MM.1S (cell line): ENCODE measurements at regions not wholly inside any gene's neighbourhood (a gene's known extent, or its start where the extent isn't known, plus 50 kb on each side); places are given as distances from the start of the nearest gene placed in this dataset.

Experiments used
- DNase-seq: peaks from one replicate; pipeline ENCODE4 v3.0.0-alpha.2; 2015
- H2AFZ ChIP-seq: fragments of 300-600 bp; sonication (generic); 2 replicates; pipeline ENCODE4 v1.6.0; 2016; ENCODE audit warnings: antibody characterized with exemption, low read length
- H3F3A ChIP-seq: fragments of 300-600 bp; sonication (generic); 2 replicates; pipeline ENCODE4 v1.6.1; 2016; ENCODE audit warnings: mild to moderate bottlenecking, antibody characterized with exemption, low read length, moderate library complexity, mixed read lengths; ENCODE audit not compliant: insufficient read depth
- H3K27ac ChIP-seq: fragments of 300-600 bp; sonication (generic); 2 replicates; pipeline ENCODE4 v1.5.1; 2016; ENCODE audit warnings: mild to moderate bottlenecking, low read length
- H3K27me3 ChIP-seq: fragments of 300-600 bp; sonication (generic); replicated peaks from 2 replicates; pipeline ENCODE4 v1.6.0; 2016; ENCODE audit warnings: low read length; ENCODE audit not compliant: insufficient read depth
- H3K36me3 ChIP-seq: fragments of 300-600 bp; sonication (generic); replicated peaks from 2 replicates; pipeline ENCODE4 v1.6.1; 2016; ENCODE audit warnings: mild to moderate bottlenecking, low read length, mixed read lengths; ENCODE audit not compliant: insufficient read depth
- H3K4me1 ChIP-seq: fragments of 300-600 bp; sonication (generic); 2 replicates; pipeline ENCODE4 v1.6.1; 2016; ENCODE audit warnings: low read length, mixed read lengths
- H3K4me2 ChIP-seq: fragments of 300-600 bp; sonication (generic); 2 replicates; pipeline ENCODE4 v1.6.0; 2016; ENCODE audit warnings: low read depth, low read length
- H3K4me3 ChIP-seq: fragments of 300-600 bp; sonication (generic); 2 replicates; pipeline ENCODE4 v1.5.1; 2016; ENCODE audit warnings: low read length, mixed read lengths
- H3K79me2 ChIP-seq: fragments of 300-600 bp; sonication (generic); 2 replicates; pipeline ENCODE4 v1.6.1; 2016; ENCODE audit warnings: mixed run types, low read length, mixed read lengths
- H3K9ac ChIP-seq: fragments of 300-600 bp; sonication (generic); 2 replicates; pipeline ENCODE4 v1.6.1; 2016; ENCODE audit warnings: low read length, mixed read lengths
- H3K9me2 ChIP-seq: fragments of 300-600 bp; sonication (generic); replicated peaks from 2 replicates; pipeline ENCODE4 v1.6.1; 2016; ENCODE audit warnings: mild to moderate bottlenecking, low read length, mixed read lengths; ENCODE audit not compliant: insufficient read depth
- H3K9me3 ChIP-seq: fragments of 300-600 bp; sonication (generic); replicated peaks from 2 replicates; pipeline ENCODE4 v1.6.1; 2016; ENCODE audit warnings: mild to moderate bottlenecking, low read length, mixed read lengths; ENCODE audit not compliant: insufficient read depth
- H4K20me1 ChIP-seq: fragments of 300-600 bp; sonication (generic); 2 replicates; pipeline ENCODE4 v1.6.1; 2016; ENCODE audit warnings: mild to moderate bottlenecking, low read length, moderate library complexity, mixed read lengths; ENCODE audit not compliant: insufficient read depth
- EZH2 ChIP-seq: fragments of 300-600 bp; sonication (generic); optimal IDR thresholded peaks from 2 replicates; pipeline ENCODE3; 2017; ENCODE audit warnings: low read depth, mild to moderate bottlenecking, antibody characterized with exemption, low read length, mixed read lengths
- EZH2phosphoT487 ChIP-seq: fragments of 300-600 bp; sonication (generic); IDR thresholded peaks from 2 replicates; pipeline ENCODE4 v1.6.1; 2018; ENCODE audit warnings: antibody characterized with exemption, low read length
- TF ChIP-seq, protein P1 (sequence below): fragments of 300-600 bp; sonication (generic); IDR thresholded peaks from 2 replicates; pipeline ENCODE4 v1.5.1; 2016; ENCODE audit warnings: antibody characterized with exemption, low read length, mixed read lengths

DNA sequence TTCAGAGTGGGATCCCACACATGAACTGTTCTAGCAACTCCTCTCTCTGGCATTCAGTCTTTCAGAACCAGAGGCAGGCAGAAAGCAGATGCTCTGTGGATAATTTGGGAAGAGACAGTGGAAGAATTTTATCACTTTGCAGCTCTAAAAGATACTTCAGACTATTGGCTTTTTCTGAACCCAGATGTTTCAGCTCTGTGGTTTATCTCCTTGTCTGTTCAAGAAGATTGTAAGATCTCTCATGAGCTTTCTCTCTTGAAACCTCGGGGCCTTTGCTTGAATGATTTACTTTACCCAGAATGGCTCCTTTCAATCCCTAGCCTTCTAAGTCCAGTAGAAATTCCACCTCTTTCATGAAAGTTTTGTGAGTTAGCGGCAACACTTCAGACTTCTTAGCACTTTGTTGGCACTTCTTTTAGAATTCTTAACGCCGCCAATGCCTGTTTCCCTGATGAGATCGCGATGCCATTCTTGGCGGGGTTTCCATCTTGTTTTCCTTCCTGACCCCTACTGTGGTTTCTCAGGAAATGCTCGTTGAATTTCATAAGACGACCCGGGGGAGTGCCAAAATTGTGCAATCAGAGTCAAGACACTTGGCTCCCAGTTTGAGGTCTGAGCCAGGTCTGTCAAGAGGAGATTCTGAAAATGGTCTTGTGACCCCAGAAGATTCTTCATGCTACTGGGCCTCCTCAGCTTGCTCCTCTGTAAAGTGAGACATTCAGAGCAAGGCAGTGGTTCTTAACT lies 107.0 kb upstream of the PRICKLE1 start:
- Histone ChIP-seq H3K9me2 (no peaks in the 10 kb centered on the region), H3K9ac (no peak overlapping the region), H3K27me3 (no peaks in the 10 kb centered on the region), H3K4me2 (no peak overlapping the region), H4K20me1 (no peaks in the 10 kb centered on the region), H2AFZ (no peak overlapping the region), H3F3A (no peaks in the 10 kb centered on the region), H3K36me3 (no peaks in the 10 kb centered on the region), H3K4me1 (no peaks in the 10 kb centered on the region), H3K79me2 (no peaks in the 10 kb centered on the region), H3K9me3 (no peaks in the 10 kb centered on the region), H3K27ac (no peak overlapping the region), H3K4me3 (no peak overlapping the region)
- no peak for DNase-seq
- TF ChIP-seq EZH2phosphoT487: no peak
- TF ChIP-seq, protein P1, sequence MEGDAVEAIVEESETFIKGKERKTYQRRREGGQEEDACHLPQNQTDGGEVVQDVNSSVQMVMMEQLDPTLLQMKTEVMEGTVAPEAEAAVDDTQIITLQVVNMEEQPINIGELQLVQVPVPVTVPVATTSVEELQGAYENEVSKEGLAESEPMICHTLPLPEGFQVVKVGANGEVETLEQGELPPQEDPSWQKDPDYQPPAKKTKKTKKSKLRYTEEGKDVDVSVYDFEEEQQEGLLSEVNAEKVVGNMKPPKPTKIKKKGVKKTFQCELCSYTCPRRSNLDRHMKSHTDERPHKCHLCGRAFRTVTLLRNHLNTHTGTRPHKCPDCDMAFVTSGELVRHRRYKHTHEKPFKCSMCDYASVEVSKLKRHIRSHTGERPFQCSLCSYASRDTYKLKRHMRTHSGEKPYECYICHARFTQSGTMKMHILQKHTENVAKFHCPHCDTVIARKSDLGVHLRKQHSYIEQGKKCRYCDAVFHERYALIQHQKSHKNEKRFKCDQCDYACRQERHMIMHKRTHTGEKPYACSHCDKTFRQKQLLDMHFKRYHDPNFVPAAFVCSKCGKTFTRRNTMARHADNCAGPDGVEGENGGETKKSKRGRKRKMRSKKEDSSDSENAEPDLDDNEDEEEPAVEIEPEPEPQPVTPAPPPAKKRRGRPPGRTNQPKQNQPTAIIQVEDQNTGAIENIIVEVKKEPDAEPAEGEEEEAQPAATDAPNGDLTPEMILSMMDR: no peak
- TF ChIP-seq EZH2: no peak

DNA sequence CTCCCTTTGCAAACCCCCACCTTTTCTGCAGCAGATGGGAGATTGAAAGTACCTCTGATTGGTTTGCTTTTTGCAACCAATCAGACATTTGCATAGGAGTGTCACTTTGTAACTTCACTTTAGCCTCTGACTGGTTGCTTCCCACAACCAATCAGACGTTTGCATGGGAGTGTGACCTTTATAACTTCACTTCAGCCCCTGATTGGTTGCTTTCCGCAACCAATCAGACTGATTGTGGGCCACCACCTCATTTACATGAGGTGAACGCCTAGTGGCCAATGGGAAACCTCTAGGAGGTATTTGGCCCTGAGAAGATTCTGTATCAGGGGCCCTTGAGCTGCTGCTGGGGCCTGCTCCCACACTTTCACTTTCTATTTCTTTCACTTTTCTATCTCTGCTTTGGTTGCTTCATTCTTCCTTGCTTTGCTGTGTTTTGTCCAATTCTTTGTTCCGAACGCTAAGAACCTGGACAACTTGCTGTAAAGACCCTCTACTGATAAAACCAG lies 106.0 kb upstream of the PRICKLE1 start:
- no peak for DNase-seq
- Histone ChIP-seq H3K4me2 (no peak overlapping the region), H3K9me3 (no peaks in the 10 kb centered on the region), H3K27me3 (no peaks in the 10 kb centered on the region), H3K9ac (no peak overlapping the region), H3K27ac (no peak overlapping the region), H3K36me3 (no peaks in the 10 kb centered on the region), H2AFZ (no peak overlapping the region), H3K79me2 (no peaks in the 10 kb centered on the region), H4K20me1 (no peaks in the 10 kb centered on the region), H3F3A (no peaks in the 10 kb centered on the region), H3K4me1 (no peaks in the 10 kb centered on the region), H3K4me3 (no peak overlapping the region), H3K9me2 (no peaks in the 10 kb centered on the region)
- TF ChIP-seq, protein P1: no peak
- TF ChIP-seq EZH2phosphoT487: no peak
- no peak for TF ChIP-seq EZH2

DNA sequence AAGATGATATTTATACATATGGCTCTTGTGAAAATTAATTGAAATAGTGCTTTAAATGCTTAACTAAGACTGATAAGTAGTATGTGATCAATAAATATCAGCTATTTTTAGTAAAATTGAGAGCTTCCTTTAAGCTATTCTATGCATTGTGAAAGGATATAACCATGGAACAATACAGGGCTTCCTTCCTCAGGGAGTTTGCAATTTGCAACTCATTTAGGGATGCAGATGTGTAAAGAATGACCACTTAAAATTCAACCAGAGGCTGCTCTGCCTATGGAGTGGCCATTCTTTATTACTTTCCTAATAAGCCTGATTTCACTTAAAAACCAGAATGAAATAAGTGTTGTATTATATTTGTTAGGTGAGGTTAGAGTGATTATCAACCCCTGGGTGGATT lies 103.2 kb upstream of the PRICKLE1 start:
- H2AFZ ChIP-seq: 0 out of 2 replicates have a peak overlapping the region, but pooled peaks have one; percentile 40
- no peaks in the 10 kb centered on the region for H3K4me1 ChIP-seq
- no peak for DNase-seq
- no peaks in the 10 kb centered on the region for H3K27me3 ChIP-seq
- H3K27ac ChIP-seq: no peak overlapping the region
- H3K9ac ChIP-seq: no peak overlapping the region
- H3K9me2 ChIP-seq: no peaks in the 10 kb centered on the region
- no peaks in the 10 kb centered on the region for H3K79me2 ChIP-seq
- H3K36me3 ChIP-seq: no peaks in the 10 kb centered on the region
- no peaks in the 10 kb centered on the region for H4K20me1 ChIP-seq
- peak overlapping the region; percentile 20; the same call in 1 of the 2 replicates for H3K4me3 ChIP-seq
- no peaks in the 10 kb centered on the region for H3K9me3 ChIP-seq
- H3K4me2 ChIP-seq: peak overlapping the region; percentile 17; the same call in 1 of the 2 replicates
- TF ChIP-seq EZH2 (no peak), EZH2phosphoT487 (no peak)
- TF ChIP-seq, protein P1: no peak
- no peaks in the 10 kb centered on the region for H3F3A ChIP-seq
